Endodermal cell (in vitro differentiated cells): ENCODE measurements at regions not wholly inside any gene's neighbourhood (a gene's known extent, or its start where the extent isn't known, plus 50 kb on each side); places are given as distances from the start of the nearest gene placed in this dataset.

Experiments
- DNase-seq: peaks from one replicate; pipeline ENCODE4 v3.0.0-alpha.2; 2017
- H3K27ac ChIP-seq: 2 replicates; pipeline ENCODE4 v1.5.1; 2013; ENCODE audit warnings: mild to moderate bottlenecking, low read depth, low read length, moderate library complexity
- H3K27me3 ChIP-seq: 2 replicates; pipeline ENCODE4 v1.6.1; 2013; ENCODE audit warnings: mild to moderate bottlenecking, low read length, moderate library complexity; ENCODE audit not compliant: insufficient read depth, control insufficient read depth, poor library complexity, severe bottlenecking
- H3K36me3 ChIP-seq: 2 replicates; pipeline ENCODE4 v1.7.0; 2013; ENCODE audit warnings: mild to moderate bottlenecking, low read length, moderate library complexity; ENCODE audit not compliant: control insufficient read depth, insufficient read depth
- H3K4me1 ChIP-seq: one replicate; pipeline ENCODE4 v1.7.0; 2013; ENCODE audit warnings: low read length; ENCODE audit not compliant: control insufficient read depth, insufficient read depth
- H3K4me3 ChIP-seq: 2 replicates; pipeline ENCODE4 v1.5.1; 2013; ENCODE audit warnings: mild to moderate bottlenecking, low read length, moderate library complexity
- H3K9ac ChIP-seq: 2 replicates; pipeline ENCODE4 v1.6.1; 2013; ENCODE audit warnings: mild to moderate bottlenecking, low read length, moderate library complexity; ENCODE audit not compliant: poor library complexity, severe bottlenecking; ENCODE audit errors: extremely low read depth
- H3K9me3 ChIP-seq: 2 replicates; pipeline ENCODE4 v1.6.1; 2013; ENCODE audit warnings: mild to moderate bottlenecking, low read length, moderate library complexity; ENCODE audit not compliant: control insufficient read depth
- H3K27ac Mint-ChIP-seq: 2 replicates; pipeline ENCODE4 v1.8.0; 2020; ENCODE audit warnings: mixed read lengths
- H3K27me3 Mint-ChIP-seq: 2 replicates; pipeline ENCODE4 v1.8.0; 2021; ENCODE audit warnings: mild to moderate bottlenecking, mixed read lengths; ENCODE audit not compliant: insufficient read depth
- H3K36me3 Mint-ChIP-seq: 2 replicates; pipeline ENCODE4 v1.8.0; 2020; ENCODE audit warnings: low read depth, mixed read lengths
- H3K4me1 Mint-ChIP-seq: 2 replicates; pipeline ENCODE4 v1.8.0; 2020; ENCODE audit warnings: mixed read lengths
- H3K4me3 Mint-ChIP-seq: 2 replicates; pipeline ENCODE4 v1.8.0; 2020; ENCODE audit warnings: mild to moderate bottlenecking, moderate library complexity, mixed read lengths
- H3K9me3 Mint-ChIP-seq: 2 replicates; pipeline ENCODE4 v1.8.0; 2020; ENCODE audit warnings: mild to moderate bottlenecking, mixed read lengths
- CTCF ChIP-seq: fragments of 200-600 bp; sonication (generic); conservative IDR thresholded peaks from 2 replicates; pipeline ENCODE4 v1.5.0; 2021; ENCODE audit warnings: antibody characterized with exemption, mild to moderate bottlenecking
- WGBS, 2 experiments: methylation state at CpG; one replicate each; pipeline versions ENCODE4 v1.1.5 to v1.1.7; 2013; ENCODE audit warnings: missing lambda C conversion rate in 2 of 2, mixed read lengths in 1 of 2; ENCODE audit not compliant: insufficient coverage in 1 of 2, insufficient read length in 1 of 2; 5-methylcytosine and 5-hydroxymethylcytosine counted together

- H3K27me3 Mint-ChIP-seq: peaks cover 3% of the 10 kb centered on the region
These were observed 209.2 kb upstream of the ZNF32 start for GRCh38 chr10:43857931-43858315.

DNA sequence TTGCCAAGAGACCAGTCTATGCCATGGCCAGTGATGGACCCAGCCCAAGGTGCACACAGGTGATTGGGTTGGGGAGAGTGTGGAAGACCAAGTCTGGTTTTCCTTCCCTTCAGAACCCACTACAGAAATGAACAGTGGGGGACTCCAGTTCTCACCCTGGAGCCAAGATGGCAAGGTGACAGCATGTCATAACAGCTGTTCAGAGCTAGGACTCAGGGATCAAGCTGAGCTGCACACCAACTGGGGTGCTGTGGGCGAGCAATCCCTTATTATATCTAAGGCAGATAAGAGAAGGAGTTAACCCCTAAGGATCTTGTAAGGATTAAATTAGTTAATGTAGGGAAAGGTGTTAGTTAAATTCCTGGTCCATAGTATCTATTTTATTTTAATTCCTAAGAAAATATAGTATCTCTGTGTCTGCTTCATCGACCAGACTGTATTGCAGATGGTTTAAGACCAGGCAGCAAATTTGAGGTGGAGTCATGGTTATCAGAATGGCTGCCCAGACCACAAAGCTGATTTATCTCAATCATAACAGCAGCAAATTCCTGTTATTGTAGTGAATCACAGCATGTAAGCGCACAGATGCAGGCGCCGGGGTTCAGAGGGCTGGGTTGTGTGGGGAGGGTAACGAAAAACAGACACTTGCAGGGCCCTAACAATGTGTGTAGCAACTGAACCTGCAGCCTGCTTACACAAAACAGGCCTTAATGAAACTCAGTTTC, 208.7 kb upstream of the ZNF32 start:
- no peak overlapping the region for H3K27ac Mint-ChIP-seq
- H3K27me3 Mint-ChIP-seq: peaks cover 3% of the 10 kb centered on the region
- H3K4me1 Mint-ChIP-seq: no peaks in the 10 kb centered on the region
- no peaks in the 10 kb centered on the region for H3K36me3 Mint-ChIP-seq
- WGBS, 2 experiments: 76 to 84% methylated on average over 4 to 6 of the region's 6 CpGs
- H3K9ac ChIP-seq: no peak overlapping the region
- no peak for TF ChIP-seq CTCF
- no peaks in the 10 kb centered on the region for H3K9me3 Mint-ChIP-seq
- no peak overlapping the region for H3K4me3 Mint-ChIP-seq
- no peaks in the 10 kb centered on the region for H3K27me3 ChIP-seq
- no peak overlapping the region for H3K27ac ChIP-seq
- H3K4me1 ChIP-seq: no peaks in the 10 kb centered on the region
- no peaks in the 10 kb centered on the region for H3K9me3 ChIP-seq
- DNase-seq: no peak
- no peak overlapping the region for H3K4me3 ChIP-seq
- H3K36me3 ChIP-seq: no peaks in the 10 kb centered on the region

More at GRCh38 chr10:43857931-43858315, 209.2 kb upstream of the ZNF32 start:
- H3K4me1 ChIP-seq: no peaks in the 10 kb centered on the region
- no peaks in the 10 kb centered on the region for H3K27me3 ChIP-seq
- Mint-ChIP-seq H3K9me3 (no peaks in the 10 kb centered on the region), H3K27ac (no peak overlapping the region), H3K4me1 (no peaks in the 10 kb centered on the region), H3K36me3 (no peaks in the 10 kb centered on the region), H3K4me3 (no peak overlapping the region)
- H3K9me3 ChIP-seq: no peaks in the 10 kb centered on the region
- DNase-seq: no peak
- TF ChIP-seq CTCF: no peak
- no peak overlapping the region for H3K9ac ChIP-seq
- H3K27ac ChIP-seq: no peak overlapping the region
- WGBS, 2 experiments: 90% methylated on average over 3 of the region's 3 CpGs; no CpG with 5 or more reads in 1 of the 2 experiments
- H3K4me3 ChIP-seq: no peak overlapping the region
- H3K36me3 ChIP-seq: no peaks in the 10 kb centered on the region

DNA sequence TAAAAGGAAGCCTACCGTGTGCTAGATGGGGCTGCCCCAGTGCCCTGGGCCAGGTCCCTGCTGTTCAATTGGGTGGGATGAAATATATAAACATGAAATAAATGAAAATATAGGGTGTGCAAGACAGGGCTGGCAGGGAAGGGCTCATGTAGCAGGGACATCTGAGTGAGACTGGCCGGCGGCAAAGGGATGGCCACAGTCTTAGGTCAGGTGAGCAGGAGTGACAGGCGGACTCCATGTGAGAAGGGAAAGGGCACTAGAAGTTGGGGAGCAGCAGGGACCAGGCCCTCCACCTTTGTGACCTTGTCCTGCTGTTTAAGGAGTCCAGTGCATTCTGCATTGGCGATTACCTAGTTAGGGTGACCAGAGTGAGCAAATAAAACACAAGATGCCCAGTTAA, 207.6 kb upstream of the ZNF32 start:
- no peaks in the 10 kb centered on the region for H3K36me3 Mint-ChIP-seq
- H3K9me3 Mint-ChIP-seq: no peaks in the 10 kb centered on the region
- DNase-seq: no peak
- H3K27ac Mint-ChIP-seq: no peak overlapping the region
- peaks cover 3% of the 10 kb centered on the region for H3K27me3 Mint-ChIP-seq
- H3K36me3 ChIP-seq: no peaks in the 10 kb centered on the region
- 92 to 96% methylated on average over 2 to 5 of the region's 5 CpGs for WGBS, 2 experiments
- H3K9me3 ChIP-seq: no peaks in the 10 kb centered on the region
- H3K27me3 ChIP-seq: no peaks in the 10 kb centered on the region
- no peak overlapping the region for H3K27ac ChIP-seq
- no peaks in the 10 kb centered on the region for H3K4me1 Mint-ChIP-seq
- no peak overlapping the region for H3K9ac ChIP-seq
- no peak overlapping the region for H3K4me3 Mint-ChIP-seq
- H3K4me3 ChIP-seq: no peak overlapping the region
- TF ChIP-seq CTCF: no peak
- H3K4me1 ChIP-seq: no peaks in the 10 kb centered on the region
